GM12873 (cell line): ENCODE measurements at regions not wholly inside any gene's neighbourhood (a gene's known extent, or its start where the extent isn't known, plus 50 kb on each side); places are given as distances from the start of the nearest gene placed in this dataset.

ENCODE experiments used
- TF ChIP-seq, protein P1 (sequence below): IDR thresholded peaks from 2 replicates; pipeline ENCODE4 v1.5.1; 2012; ENCODE audit warnings: low read depth, mild to moderate bottlenecking, moderate library complexity, low read length, control low read depth; ENCODE audit not compliant: insufficient read depth; ENCODE audit errors: missing control alignments

DNA sequence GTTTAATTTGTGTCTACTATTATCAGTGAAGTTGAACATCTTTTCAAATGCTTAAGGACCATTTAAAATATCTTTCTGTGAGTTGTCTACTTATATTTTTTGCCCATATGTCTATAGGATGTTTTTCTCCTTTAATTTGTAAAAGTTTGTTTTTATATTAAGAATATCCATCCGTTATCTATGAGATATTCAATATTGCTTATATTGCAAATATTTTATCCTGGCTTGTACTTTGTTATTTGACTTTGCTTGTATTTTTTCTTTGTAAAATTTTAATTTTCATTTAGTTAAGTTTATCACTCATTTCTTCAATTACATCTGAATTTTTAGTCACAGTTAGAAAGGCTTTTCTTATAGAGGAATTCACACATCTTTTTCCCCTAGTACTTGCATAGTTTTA is 117.0 kb upstream of the MLIP start:
- TF ChIP-seq, protein P1, sequence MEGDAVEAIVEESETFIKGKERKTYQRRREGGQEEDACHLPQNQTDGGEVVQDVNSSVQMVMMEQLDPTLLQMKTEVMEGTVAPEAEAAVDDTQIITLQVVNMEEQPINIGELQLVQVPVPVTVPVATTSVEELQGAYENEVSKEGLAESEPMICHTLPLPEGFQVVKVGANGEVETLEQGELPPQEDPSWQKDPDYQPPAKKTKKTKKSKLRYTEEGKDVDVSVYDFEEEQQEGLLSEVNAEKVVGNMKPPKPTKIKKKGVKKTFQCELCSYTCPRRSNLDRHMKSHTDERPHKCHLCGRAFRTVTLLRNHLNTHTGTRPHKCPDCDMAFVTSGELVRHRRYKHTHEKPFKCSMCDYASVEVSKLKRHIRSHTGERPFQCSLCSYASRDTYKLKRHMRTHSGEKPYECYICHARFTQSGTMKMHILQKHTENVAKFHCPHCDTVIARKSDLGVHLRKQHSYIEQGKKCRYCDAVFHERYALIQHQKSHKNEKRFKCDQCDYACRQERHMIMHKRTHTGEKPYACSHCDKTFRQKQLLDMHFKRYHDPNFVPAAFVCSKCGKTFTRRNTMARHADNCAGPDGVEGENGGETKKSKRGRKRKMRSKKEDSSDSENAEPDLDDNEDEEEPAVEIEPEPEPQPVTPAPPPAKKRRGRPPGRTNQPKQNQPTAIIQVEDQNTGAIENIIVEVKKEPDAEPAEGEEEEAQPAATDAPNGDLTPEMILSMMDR, result no peak

DNA sequence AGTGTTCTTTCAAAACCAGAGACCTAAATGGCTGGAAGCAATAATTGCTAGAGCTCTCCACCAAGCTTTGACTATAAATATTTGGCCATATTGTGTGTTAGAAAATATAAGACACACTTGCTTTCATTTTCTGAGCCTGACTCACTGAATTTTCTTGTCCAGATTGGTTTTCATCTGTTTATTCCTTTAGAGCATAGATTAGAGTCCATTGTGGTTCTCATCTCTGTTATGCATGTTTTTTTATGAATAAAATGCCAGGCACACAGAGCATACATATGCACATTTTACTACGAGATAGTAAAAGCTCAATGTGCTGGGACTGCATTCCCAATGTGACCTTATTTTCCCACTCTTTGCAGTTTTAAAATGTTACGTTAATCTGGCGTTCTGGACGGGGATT is 115.3 kb upstream of the MLIP start:
- TF ChIP-seq, protein P1, result no peak

DNA sequence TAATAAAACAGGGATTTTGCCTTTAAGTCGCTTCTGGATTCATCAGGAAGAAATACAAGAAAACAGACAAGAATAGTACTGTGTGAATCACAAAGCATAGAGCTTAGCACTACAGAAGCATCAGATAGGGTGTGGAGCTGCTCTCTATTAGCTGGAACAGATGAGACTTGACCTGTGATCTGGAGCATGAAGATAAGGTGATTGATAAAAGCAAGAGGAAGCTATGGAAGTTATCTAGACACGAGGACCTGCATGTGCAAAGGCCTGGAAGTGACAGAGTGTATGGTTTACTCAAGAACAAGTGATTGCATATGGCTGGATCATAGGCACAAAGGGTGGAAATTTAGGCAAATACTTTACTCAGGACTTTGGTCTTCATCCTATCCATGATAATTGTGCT is 112.9 kb upstream of the MLIP start:
- TF ChIP-seq, protein P1, result no peak

DNA sequence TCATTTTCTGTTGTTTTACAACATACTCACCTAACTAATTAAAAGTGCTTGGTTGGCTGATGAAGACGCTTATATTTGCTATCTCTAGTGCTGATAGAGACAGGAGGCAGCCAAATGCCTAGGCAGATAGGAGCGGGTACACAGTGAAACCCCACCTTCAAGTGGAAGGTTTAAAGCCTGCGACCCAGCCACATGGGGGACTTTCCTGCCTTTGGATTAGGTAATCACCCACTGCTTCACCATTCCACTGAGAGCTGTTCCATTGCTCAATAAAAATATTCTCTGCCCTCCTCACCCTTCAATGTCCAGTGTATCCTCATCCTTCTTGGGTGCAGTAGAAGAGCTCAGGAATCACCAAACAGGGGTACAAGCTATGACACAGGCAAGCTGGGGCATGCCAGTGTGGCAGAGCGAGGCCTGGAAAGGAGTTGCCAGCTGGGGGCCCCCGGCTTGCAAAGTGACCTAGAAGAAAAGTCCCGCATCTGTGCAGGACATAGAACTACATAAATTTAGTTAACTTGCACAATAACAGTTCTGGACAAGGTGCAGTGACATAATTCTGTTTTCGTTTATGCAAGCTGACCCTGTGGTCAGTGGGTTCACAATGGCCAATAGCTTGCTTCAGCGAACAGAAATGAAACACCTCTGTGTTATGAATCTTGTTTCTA is 112.0 kb upstream of the MLIP start:
- TF ChIP-seq, protein P1, result no peak

DNA sequence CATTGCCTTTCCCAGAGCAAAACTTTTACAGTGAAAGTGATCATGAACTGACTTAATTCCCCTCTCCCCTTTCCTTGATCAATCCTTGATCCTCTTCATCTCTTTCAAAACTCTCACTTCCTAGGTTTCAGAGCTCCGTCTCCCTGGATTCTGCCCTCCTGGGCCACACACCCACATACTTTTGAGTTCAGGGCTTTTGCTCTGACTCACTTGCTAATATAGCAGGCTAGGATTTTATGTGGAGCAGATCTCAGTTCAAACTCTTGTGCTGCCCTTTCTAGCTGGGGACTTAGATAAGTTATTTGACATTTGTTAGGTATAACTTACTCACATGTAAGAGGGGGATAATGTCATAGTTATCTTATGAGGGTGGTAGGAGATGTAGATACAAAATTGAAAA is 109.1 kb upstream of the MLIP start:
- TF ChIP-seq, protein P1, result no peak

DNA sequence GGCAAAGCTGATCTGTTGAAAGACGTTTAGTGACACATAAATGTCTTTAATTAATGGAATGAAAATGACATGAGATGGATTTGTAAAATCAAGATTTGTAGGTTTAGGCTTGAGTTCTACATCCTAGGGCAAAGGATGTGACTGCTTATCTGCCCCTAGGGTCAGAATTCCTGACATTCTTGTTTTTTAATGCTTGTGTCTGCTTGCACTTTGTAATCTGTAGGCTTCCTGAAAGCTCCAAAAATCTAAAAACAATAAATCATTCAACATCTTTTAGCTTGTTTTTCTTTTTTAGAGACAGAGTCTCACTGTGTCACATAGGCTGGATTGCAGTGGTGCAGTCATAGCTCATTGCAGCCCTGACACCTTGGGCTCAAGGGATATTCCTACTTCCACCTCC is 107.9 kb upstream of the MLIP start:
- TF ChIP-seq, protein P1, result no peak

DNA sequence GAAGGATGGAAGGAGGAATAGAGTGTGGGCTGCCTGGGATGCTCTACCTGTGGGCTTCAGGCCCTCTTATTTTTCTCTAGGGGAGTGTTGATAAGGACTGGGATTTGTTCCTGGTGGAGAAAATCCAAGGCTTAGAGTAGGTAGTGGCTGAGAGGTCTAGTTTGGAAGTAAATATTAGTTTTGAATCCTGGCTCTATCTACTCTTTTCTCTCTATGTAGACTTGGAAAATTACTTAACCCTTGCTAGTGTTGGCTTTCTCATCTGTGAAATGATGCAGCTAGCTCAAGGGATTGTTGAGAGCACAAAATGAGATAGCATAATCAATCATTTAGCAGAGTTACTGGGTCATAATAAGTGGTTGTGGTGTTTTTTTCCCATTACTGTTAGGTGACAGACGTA is 102.7 kb upstream of the MLIP start:
- TF ChIP-seq, protein P1, result no peak
